Psoas muscle (tissue), 7 donors: ENCODE measurements at regions not wholly inside any gene's neighbourhood (a gene's known extent, or its start where the extent isn't known, plus 50 kb on each side); places are given as distances from the start of the nearest gene placed in this dataset.

ENCODE experiments used
- ATAC-seq, 4 donors: fragments of 200-7000 bp; cut with Tn5 transposase; one replicate each; pipeline ENCODE4 v1.9.1; 2020; ENCODE audit warnings: moderate library complexity in 3 of 4, mild to moderate bottlenecking in 2 of 4
- DNase-seq, 2 donors: peaks; one replicate each; pipeline ENCODE4 v3.0.0-alpha.2; 2020
- H3K27ac ChIP-seq: fragments of 200-600 bp; one replicate; pipeline ENCODE4 v1.8.0; 2022
- H3K27me3 ChIP-seq, 3 donors: fragments of 200-600 bp in 1 of 3; one replicate each; pipeline versions ENCODE4 v1.6.1 to v1.8.0; 2013 to 2022; ENCODE audit warnings: low read length in 2 of 3, mild to moderate bottlenecking in 2 of 3, moderate library complexity in 1 of 3; ENCODE audit not compliant: insufficient read depth in 3 of 3
- H3K36me3 ChIP-seq, 2 donors: fragments of 200-600 bp in 1 of 2; one replicate each; pipeline versions ENCODE4 v1.6.1 to v1.8.0; 2013 to 2022; ENCODE audit warnings: low read depth in 1 of 2, mild to moderate bottlenecking in 1 of 2, moderate library complexity in 1 of 2; ENCODE audit not compliant: insufficient read depth in 1 of 2
- H3K4me1 ChIP-seq: fragments of 200-600 bp; one replicate; pipeline ENCODE4 v1.8.0; 2022
- H3K4me3 ChIP-seq: fragments of 200-600 bp; one replicate; pipeline ENCODE4 v1.8.0; 2022; ENCODE audit warnings: mild to moderate bottlenecking
- H3K9me3 ChIP-seq: fragments of 200-600 bp; one replicate; pipeline ENCODE4 v1.8.0; 2022
- WGBS, 3 donors: extraction: QIAGEN DNeasy Blood & Tissue Kit; methylation state at CpG; one replicate each; pipeline versions ENCODE4 v1.1.6 to v1.1.7; 2013; 5-methylcytosine and 5-hydroxymethylcytosine counted together
- intact Hi-C, 2 donors: fragments of 100-400 bp; cut with DNase I; formaldehyde crosslinking; loops; one replicate each; pipeline versions ENCODE4 v1.11.0 to v1.14.2; 2022
- TF ChIP-seq, protein P1 (sequence below): fragments of 200-600 bp; IDR thresholded peaks from one replicate; pipeline ENCODE4 v1.8.0; 2022; ENCODE audit warnings: antibody characterized with exemption
- donor health status: healthy with polysubstance abuse.
- donor health status: DM: no; HTN: no; CAD: no; lungs with moderate emphysema.
- donor health status: Bipolar disorder and iron deficiency.
- donor health status: healthy.
- donor health status: DM: yes; HTN: yes; CAD: no.
- donor health status: DM: no; HTN: no; CAD: no.
- donor health status: DM: yes; HTN: yes; CAD: no.

DNA sequence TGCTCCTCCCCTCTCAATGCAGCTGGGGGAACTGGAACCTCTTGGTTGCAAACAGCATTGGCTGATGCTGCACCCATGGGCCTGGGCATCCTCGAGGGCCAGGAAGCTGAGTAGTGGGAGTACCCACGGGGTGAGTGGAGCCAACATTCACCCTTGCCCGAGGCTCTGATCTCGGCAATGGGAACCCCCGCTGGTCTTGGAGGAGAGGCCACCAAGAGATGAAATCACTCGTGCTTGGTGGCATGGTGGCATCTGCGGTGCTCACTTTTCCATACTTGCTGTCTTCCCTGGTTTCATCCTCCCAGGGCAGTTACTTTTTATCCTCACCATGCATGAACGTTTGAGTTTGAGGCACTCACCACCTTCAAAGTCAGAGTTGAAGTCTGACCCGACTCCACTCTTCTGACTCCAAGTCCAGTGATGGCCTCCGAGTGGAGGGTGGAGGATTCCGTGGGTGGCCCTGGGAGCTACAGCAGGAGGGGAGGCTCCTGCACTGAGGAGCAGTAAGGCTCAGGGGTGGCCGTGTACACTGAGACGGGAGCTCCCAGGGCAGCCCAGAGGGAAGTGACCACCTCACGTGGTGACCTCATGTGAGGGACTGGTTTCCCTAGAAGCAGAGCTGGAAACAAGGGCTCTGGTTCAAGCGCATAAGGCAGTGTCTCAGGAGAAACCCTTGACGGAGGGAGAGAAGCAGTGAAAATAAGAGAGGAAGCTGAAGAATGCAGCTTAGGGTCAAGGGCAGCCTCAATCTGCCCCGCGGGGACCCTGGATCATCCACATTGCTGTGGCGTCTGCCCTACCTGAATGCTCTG is 349.1 kb downstream of the TCERG1L start:
- Histone ChIP-seq H3K4me1 (no peaks in the 10 kb centered on the region), H3K27ac (no peak overlapping the region), H3K4me3 (no peak overlapping the region), H3K9me3 (no peaks in the 10 kb centered on the region), H3K36me3 (no peaks in the 10 kb centered on the region), H3K27me3 (peaks cover 0 to 4% (median 0%) of the 10 kb centered on the region in 3 donors)
- WGBS, 3 donors = 79 to 82% (median 81%) methylated on average over 19 of the region's 19 CpGs
- intact Hi-C loops = no loop called here
- ATAC-seq (no peak), DNase-seq (no peak)
- TF ChIP-seq, protein P1, sequence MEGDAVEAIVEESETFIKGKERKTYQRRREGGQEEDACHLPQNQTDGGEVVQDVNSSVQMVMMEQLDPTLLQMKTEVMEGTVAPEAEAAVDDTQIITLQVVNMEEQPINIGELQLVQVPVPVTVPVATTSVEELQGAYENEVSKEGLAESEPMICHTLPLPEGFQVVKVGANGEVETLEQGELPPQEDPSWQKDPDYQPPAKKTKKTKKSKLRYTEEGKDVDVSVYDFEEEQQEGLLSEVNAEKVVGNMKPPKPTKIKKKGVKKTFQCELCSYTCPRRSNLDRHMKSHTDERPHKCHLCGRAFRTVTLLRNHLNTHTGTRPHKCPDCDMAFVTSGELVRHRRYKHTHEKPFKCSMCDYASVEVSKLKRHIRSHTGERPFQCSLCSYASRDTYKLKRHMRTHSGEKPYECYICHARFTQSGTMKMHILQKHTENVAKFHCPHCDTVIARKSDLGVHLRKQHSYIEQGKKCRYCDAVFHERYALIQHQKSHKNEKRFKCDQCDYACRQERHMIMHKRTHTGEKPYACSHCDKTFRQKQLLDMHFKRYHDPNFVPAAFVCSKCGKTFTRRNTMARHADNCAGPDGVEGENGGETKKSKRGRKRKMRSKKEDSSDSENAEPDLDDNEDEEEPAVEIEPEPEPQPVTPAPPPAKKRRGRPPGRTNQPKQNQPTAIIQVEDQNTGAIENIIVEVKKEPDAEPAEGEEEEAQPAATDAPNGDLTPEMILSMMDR = no peak

DNA sequence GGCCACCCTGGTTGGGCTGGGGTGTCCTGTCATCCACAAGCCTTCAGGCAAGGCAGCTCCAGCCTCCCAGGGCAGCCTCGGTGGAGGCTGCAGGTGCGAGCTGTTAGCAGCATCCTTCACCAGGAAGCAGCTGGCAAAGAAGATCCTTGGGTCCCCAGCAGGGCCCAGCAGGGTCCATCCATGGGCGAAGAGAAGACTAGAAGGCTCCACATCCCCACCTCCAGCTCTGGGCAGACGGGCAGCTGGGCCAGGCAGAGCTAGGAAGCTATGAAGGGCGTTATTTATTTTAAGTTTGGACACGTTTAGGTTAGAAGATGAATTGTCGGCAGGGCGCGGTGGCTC is 348.5 kb downstream of the TCERG1L start:
- TF ChIP-seq, protein P1 = no peak
- DNase-seq (no peak), ATAC-seq (no peak)
- 83 to 89% (median 85%) methylated on average over 9 of the region's 9 CpGs for WGBS, 3 donors
- H3K27ac ChIP-seq = no peak overlapping the region
- H3K4me1 ChIP-seq = no peaks in the 10 kb centered on the region
- H3K27me3 ChIP-seq = peaks cover 0 to 4% (median 0%) of the 10 kb centered on the region in 3 donors
- no peaks in the 10 kb centered on the region for H3K36me3 ChIP-seq
- intact Hi-C loops = no loop called here
- no peaks in the 10 kb centered on the region for H3K9me3 ChIP-seq
- H3K4me3 ChIP-seq = no peak overlapping the region

DNA sequence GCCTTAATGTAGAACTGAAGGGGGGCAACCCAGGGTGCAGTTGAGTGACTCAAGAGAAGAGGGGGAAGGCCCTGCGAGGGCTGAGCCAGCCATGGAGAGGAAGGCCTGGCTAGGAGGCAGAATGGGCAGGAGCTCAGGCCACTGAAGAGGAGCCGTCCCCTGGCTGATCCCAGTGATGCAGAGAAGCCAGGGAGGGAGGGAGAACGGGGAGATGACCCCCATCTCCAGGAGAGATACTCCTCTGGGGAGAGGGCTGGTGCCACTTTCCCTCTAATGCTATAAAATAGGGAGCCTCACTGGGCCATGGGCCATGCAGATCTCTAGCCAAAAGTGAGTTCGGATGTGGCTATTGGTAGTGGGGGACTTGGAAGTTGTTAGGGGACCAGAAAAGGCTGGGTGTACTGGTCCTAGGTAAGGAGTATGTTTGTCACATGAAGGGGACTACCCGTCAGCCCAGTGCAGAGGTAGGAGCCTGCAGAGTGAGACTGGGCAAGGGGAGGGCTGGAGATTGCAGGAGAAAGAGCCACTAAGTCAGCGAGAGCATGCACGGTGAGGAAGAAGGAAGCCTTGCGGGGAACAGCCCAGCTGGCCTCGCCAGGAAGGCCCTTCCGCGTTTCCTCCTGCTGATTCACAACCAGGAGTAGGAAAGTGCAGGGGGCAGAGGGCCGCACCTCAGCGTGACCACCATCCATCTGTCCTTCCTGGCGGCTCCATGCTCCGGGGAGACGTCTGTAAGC is 347.6 kb downstream of the TCERG1L start:
- ATAC-seq = no peak
- Histone ChIP-seq H3K36me3 (no peaks in the 10 kb centered on the region), H3K27ac (no peak overlapping the region), H3K9me3 (no peaks in the 10 kb centered on the region), H3K4me1 (no peaks in the 10 kb centered on the region), H3K4me3 (no peak overlapping the region), H3K27me3 (peaks cover 0 to 4% (median 0%) of the 10 kb centered on the region in 3 donors)
- DNase-seq = no peak
- 67 to 81% (median 80%) methylated on average over 16 of the region's 16 CpGs for WGBS, 3 donors
- TF ChIP-seq, protein P1 = no peak
- intact Hi-C loops = no loop called here

DNA sequence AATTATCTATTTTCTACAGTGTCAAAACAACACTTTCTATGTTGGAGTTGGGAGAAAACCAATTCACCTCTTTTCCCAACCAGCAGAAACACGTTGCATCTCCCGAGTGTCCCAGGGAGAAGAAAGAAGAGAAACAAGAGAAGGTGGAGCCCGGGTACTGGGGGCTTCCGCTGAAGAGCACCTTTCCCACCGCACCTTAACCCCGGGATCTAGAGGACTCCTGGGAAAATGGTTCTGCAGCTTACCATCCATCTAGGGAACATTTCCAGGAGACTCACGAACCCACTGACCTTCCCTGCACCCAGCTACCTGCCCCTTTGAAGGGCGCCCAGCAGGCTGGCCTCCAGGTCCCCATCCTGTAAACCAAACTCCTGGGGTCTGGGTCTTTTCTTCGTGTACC is 346.8 kb downstream of the TCERG1L start:
- H3K4me1 ChIP-seq = no peaks in the 10 kb centered on the region
- ATAC-seq (no peak), DNase-seq (no peak)
- no peaks in the 10 kb centered on the region for H3K9me3 ChIP-seq
- H3K36me3 ChIP-seq = no peaks in the 10 kb centered on the region
- TF ChIP-seq, protein P1 = no peak
- no peak overlapping the region for H3K27ac ChIP-seq
- 80 to 85% (median 82%) methylated on average over 9 of the region's 9 CpGs for WGBS, 3 donors
- peaks cover 0 to 4% (median 0%) of the 10 kb centered on the region in 3 donors for H3K27me3 ChIP-seq
- H3K4me3 ChIP-seq = no peak overlapping the region
- intact Hi-C loops = no loop called here
